ENCODE measurements at regions not wholly inside any gene's neighbourhood (a gene's known extent, or its start where the extent isn't known, plus 50 kb on each side); places are given as distances from the start of the nearest gene placed in this dataset.
A peak's percentile ranks its signal among the peaks of the same experiment; 100 is the strongest.

- peak; percentile 38 to 42 for DNase-seq (ENCODE audit: low read depth in 2 of 2)
Measured at GRCh38 chr2:236745420-236746210, 176.0 kb downstream of the ACKR3 start.

DNA sequence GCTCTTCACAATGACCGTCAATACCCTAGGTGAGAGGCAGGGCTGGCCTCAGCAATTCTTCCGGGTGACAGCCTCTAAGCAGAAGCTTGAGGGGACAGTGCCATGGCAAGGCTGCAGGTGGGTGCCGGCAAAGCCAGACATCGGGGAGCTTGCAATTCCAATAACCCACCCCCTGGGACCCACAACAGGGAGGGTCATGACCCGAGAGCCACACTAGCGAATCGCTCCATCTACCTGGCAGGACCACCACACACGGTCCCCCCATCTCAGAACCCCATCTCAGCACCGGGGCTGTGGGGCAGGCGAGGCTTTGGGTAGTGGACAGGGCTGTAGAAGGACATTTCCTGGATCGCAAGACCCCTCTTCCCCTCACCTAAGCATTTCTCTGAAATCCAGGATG lies 177.2 kb downstream of the ACKR3 start:
- DNase-seq (ENCODE audit: low read depth in 2 of 2) = no peak

GRCh38 chr2:236747426-236747825 lies 177.8 kb downstream of the ACKR3 start:
- no peak for DNase-seq (ENCODE audit: low read depth in 2 of 2)

DNA sequence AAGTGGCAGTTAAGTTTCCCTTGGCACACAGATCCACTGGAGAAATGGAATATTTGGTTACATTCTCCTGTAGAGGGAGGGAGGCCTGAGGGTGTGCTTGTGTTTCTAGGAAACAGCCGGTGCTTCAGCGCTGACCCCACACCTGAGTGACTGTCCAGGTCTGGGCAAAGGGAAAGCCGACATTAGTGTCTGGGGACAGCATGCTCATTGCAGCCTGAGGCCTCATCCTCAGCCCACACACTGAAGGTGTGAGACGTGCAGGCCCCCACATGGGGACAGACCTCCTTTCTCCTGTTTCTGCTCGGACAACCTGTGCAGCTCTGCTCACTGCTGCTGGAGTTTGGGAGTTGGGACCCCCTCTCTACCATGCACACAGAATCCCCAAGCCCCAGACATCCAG lies 178.3 kb downstream of the ACKR3 start:
- no peak for DNase-seq (ENCODE audit: low read depth in 2 of 2)

GRCh38 chr2:236748385-236748784 lies 178.8 kb downstream of the ACKR3 start:
- no peak for DNase-seq (ENCODE audit: low read depth in 2 of 2)

GRCh38 chr2:236748801-236749200 lies 179.2 kb downstream of the ACKR3 start:
- DNase-seq (ENCODE audit: low read depth in 2 of 2) = no peak

DNA sequence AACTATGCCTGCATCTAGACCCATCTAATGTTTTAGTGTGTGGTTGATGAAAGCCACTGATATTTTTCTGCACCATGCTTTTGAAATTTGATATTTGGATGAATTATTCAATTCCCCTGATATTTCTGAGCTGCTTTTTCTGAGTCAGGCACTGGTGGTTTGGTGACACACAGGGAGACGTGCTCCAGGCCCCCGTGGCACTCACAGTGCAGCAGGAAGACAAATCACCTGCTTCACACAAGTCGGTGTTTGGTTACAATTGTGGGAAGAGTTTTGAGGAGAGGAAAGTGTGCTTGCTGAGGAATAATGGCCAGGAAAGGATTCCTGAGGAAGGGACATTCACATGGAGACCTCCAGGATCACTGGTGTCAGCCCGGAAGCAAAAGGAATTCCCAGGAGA lies 179.7 kb downstream of the ACKR3 start:
- no peak for DNase-seq (ENCODE audit: low read depth in 2 of 2)

DNA sequence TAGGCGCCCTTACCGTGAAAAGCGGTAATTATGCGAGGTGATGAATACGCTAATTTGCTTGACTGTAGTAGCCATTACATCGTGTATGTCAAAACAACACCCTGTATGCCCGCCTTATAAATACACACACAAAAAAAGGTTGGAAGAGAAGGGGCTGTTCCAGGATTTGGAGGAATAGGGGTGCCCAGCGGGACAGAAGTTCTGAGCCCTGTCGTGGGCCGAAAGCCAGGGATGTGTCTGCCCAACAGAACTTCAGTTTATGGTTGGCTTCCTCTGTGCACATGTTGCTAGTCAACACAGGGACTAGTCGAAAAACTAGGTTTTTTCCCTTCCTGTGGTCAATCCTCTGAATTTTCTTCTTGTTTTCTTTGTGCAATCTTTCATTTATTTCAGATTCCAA lies 182.5 kb downstream of the ACKR3 start:
- DNase-seq (ENCODE audit: low read depth in 2 of 2) = no peak

- DNase-seq (ENCODE audit: low read depth in 2 of 2) = no peak
Measured at GRCh38 chr2:236753606-236754270, 184.1 kb downstream of the ACKR3 start.

DNA sequence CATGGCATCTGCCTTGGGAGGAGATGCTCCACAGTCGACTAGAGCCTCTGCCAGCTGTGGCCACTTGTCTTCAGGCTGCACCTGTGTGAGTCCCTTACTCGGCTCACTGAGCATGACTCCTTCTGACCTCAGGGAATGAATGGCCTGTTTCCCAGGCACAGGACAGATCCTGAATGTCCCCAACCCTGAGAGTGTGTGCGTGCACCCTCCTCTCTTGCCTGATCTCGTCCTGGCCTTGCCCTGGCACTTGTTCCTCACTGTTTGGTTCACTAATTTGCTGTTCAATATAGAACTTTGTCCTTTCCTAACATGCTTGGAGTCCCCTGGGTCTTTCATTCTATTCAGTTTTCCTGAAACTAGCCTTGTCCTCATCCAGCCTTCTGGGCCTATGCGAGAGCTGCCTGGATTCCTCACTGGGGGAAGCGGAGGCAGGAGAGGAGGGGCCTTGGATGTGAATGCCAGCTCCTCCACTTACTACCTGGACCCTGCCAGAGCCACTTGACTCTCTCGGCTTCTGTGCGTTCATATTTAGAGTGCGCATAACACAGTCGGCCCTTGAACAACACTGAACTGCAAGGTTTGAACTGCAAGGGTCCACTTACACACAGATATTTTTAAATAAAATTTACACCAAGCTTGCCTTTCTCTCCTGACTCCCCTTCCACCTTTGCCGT lies 184.8 kb downstream of the ACKR3 start:
- no peak for DNase-seq (ENCODE audit: low read depth in 2 of 2)

- DNase-seq (ENCODE audit: low read depth in 2 of 2) = no peak
Measured at GRCh38 chr2:236755278-236755840, 185.7 kb downstream of the ACKR3 start.

DNA sequence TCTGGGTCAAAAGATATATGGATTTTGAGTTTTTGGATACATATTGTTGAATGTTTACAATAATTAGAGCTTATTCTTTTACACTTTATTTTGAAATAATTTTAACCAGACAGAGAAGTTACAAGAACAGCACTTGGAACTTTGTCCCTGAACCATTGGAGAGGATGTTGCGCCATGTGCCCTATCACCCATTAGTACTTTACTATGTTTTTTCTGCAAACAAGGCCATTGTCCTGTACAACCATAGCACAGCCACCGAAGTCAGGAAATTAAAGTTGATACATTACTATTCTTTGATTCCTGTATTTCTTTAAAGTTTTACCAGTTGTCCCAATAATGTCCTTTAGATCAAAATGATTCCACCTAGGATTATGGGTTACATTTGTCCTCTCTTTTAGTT lies 188.8 kb downstream of the ACKR3 start:
- DNase-seq (ENCODE audit: low read depth in 2 of 2) = no peak

DNA sequence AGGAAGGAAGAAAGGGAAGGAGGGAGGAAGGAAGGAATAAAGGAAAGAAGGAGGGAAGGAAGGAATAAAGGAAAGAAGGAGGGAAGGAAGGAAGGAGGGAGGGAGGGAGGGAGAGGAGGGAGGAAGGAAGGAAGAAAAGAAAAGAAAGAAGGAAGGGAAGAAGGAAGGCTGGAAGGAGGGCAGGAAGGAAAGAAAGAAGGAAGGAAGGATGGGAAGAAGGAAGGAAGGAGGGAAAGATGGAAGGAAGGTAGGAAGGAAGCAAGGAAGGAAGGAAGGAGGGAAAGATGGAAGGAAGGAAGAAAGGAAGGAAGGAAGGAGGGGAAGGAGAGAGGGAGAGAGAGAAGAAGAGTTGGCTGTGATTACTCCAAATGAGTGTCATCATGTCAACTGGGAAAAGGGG lies 190.6 kb downstream of the ACKR3 start:
- DNase-seq (ENCODE audit: low read depth in 2 of 2) = no peak

- no peak for DNase-seq (ENCODE audit: low read depth in 2 of 2)
Measured at GRCh38 chr2:236761358-236761757, 191.7 kb downstream of the ACKR3 start.

- DNase-seq (ENCODE audit: low read depth in 2 of 2) = no peak
Measured at GRCh38 chr2:236762628-236763027, 193.0 kb downstream of the ACKR3 start.

DNA sequence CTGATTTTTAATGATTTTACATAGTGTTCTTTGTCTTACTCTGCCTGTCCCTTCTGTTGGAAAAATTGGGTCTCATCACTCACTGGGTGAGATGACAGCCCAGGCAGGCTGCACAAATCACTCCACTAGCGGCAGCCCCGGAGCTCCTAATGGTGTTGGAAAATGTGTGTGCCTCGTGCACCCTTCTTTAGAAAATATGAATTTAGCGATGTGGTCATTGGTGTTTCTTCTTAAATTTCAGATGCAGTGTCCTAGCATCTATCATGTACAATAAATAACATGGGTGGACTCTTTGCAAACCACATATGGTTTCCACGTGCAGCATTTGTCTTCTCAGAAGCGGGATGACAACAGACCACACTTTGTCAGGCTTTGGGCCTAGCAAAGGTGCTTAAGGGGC lies 194.2 kb downstream of the ACKR3 start:
- no peak for DNase-seq (ENCODE audit: low read depth in 2 of 2)

GRCh38 chr2:236764716-236765115 lies 195.1 kb downstream of the ACKR3 start:
- no peak for DNase-seq (ENCODE audit: low read depth in 2 of 2)

GRCh38 chr2:236765478-236765877 lies 195.9 kb downstream of the ACKR3 start:
- no peak for DNase-seq (ENCODE audit: low read depth in 2 of 2)

- DNase-seq (ENCODE audit: low read depth in 2 of 2) = no peak
Measured at GRCh38 chr2:236766850-236767249, 197.2 kb downstream of the ACKR3 start.

DNA sequence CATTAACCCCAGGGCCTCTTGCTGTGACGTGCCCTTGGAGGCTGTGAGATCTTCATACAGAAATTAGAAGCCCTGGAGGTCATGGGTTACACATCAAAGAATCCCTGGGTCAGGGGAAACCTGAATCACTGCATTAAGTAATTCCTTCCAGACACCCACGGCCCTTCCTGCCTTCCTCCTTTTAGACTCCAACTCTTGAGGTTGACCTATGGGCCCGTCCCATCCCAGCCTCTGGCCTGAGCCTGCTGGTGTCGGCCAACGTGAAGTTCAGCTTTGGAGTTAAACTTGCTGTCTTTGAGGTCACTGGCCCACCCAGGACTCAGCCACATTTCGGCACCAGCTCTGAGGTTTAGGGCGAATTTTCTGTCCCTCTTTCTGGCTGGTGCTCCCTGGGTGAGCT lies 198.3 kb downstream of the ACKR3 start:
- DNase-seq (ENCODE audit: low read depth in 2 of 2) = no peak

DNA sequence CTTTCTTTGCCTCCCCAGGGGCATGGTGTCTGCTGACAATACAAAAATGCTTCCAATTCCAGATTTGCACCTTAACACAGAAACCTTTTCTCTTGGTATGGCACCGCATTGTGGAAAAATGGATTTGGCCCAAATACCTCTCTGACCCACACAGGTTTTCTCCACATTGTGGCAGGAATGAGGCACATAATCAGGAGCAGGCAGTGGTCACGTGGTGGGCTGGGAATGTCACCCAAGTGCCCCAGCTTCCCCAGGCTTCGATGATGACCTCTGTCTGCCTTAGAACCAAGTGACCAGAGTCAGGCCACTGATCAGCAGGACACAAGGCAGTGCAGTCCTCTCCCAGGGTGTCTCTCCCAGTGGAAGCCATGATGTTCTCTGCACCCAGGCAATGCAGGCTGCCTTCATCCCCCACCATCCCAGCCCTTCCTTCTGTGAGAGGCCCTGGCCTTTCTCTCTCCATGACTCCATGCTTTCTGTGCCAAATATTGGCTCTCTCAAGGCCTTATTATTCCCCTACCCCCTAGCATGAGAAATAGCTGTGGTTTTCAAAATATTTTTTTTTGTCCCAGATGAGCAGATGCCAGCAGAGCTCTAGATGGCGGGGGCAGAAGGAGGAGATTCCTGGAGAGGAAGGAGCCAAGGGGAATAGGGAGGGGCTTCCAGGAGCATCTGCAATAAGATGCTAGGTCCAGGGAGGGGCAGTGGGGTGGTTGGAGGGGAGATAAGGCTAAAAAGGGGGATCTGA lies 198.9 kb downstream of the ACKR3 start:
- DNase-seq (ENCODE audit: low read depth in 2 of 2) = peak; percentile 91 to 92

Data from fibroblast of skin of left quadriceps (primary cell).